Astrocyte (in vitro differentiated cells and primary cell): ENCODE measurements at regions not wholly inside any gene's neighbourhood (a gene's known extent, or its start where the extent isn't known, plus 50 kb on each side); places are given as distances from the start of the nearest gene placed in this dataset.

ENCODE experiments used
- DNase-seq: peaks from one replicate; pipeline ENCODE4 v3.0.0-alpha.2; 2010; ENCODE audit warnings: low read depth
- FAIRE-seq: peaks from 2 replicates; lab custom pipeline; 2011; peaks lifted over from hg19 to GRCh38; lab: Jason Lieb, UNC
- H2AFZ ChIP-seq: 2 replicates; pipeline ENCODE4 v1.6.0; 2012; ENCODE audit warnings: low read depth, low read length, inconsistent platforms
- H3K27ac ChIP-seq: 2 replicates; pipeline ENCODE4 v1.5.1; 2011; ENCODE audit warnings: low read depth, low read length, inconsistent platforms
- H3K27me3 ChIP-seq: 2 replicates; pipeline ENCODE4 v1.6.0; 2011; ENCODE audit warnings: low read length, inconsistent platforms; ENCODE audit not compliant: insufficient read depth
- H3K36me3 ChIP-seq: 2 replicates; pipeline ENCODE4 v1.5.1; 2011; ENCODE audit warnings: low read length, inconsistent platforms; ENCODE audit not compliant: insufficient read depth
- H3K4me1 ChIP-seq: 2 replicates; pipeline ENCODE4 v1.5.1; 2011; ENCODE audit warnings: low read length, inconsistent platforms; ENCODE audit not compliant: insufficient read depth
- H3K4me2 ChIP-seq: 2 replicates; pipeline ENCODE4 v1.6.0; 2012; ENCODE audit warnings: low read length, inconsistent platforms
- H3K4me3 ChIP-seq: 2 replicates; pipeline ENCODE4 v1.5.1; 2011; ENCODE audit warnings: low read depth, mild to moderate bottlenecking, low read length, inconsistent platforms; ENCODE audit not compliant: insufficient read depth
- H3K79me2 ChIP-seq: 2 replicates; pipeline ENCODE4 v1.6.0; 2012; ENCODE audit warnings: mild to moderate bottlenecking, low read length, inconsistent platforms; ENCODE audit not compliant: insufficient read depth
- H3K9ac ChIP-seq: 2 replicates; pipeline ENCODE4 v1.6.0; 2012; ENCODE audit warnings: mild to moderate bottlenecking, low read length, inconsistent platforms
- H3K9me3 ChIP-seq: 2 replicates; pipeline ENCODE4 v1.5.1; 2012; ENCODE audit warnings: low read depth, mild to moderate bottlenecking, low read length, inconsistent platforms; ENCODE audit not compliant: insufficient read depth
- H4K20me1 ChIP-seq: 2 replicates; pipeline ENCODE4 v1.6.0; 2012; ENCODE audit warnings: low read length, inconsistent platforms; ENCODE audit not compliant: insufficient read depth
- H3K27ac Mint-ChIP-seq: one replicate; pipeline ENCODE4 v1.8.0; 2021; ENCODE audit warnings: mild to moderate bottlenecking, mixed read lengths; ENCODE audit not compliant: unreplicated experiment
- H3K27me3 Mint-ChIP-seq: one replicate; pipeline ENCODE4 v1.8.0; 2021; ENCODE audit warnings: low read depth, mixed read lengths; ENCODE audit not compliant: unreplicated experiment
- H3K36me3 Mint-ChIP-seq: one replicate; pipeline ENCODE4 v1.8.0; 2021; ENCODE audit warnings: low read depth, mixed read lengths; ENCODE audit not compliant: unreplicated experiment
- H3K4me1 Mint-ChIP-seq: one replicate; pipeline ENCODE4 v1.8.0; 2021; ENCODE audit warnings: low read depth, mixed read lengths; ENCODE audit not compliant: unreplicated experiment
- H3K4me3 Mint-ChIP-seq: one replicate; pipeline ENCODE4 v1.8.0; 2021; ENCODE audit warnings: mild to moderate bottlenecking, moderate library complexity, mixed read lengths; ENCODE audit not compliant: unreplicated experiment
- H3K9me3 Mint-ChIP-seq: one replicate; pipeline ENCODE4 v1.8.0; 2021; ENCODE audit warnings: mild to moderate bottlenecking, mixed read lengths; ENCODE audit not compliant: unreplicated experiment
- EZH2 ChIP-seq: IDR thresholded peaks from 2 replicates; pipeline ENCODE4 v1.6.1; 2012; ENCODE audit warnings: mild to moderate bottlenecking, low read length, inconsistent platforms; ENCODE audit not compliant: insufficient read depth
- TF ChIP-seq, protein P1 (sequence below): IDR thresholded peaks from 2 replicates; pipeline ENCODE4 v1.5.1; 2011; ENCODE audit warnings: low read depth, mild to moderate bottlenecking, inconsistent platforms, low read length, moderate library complexity; ENCODE audit not compliant: insufficient read depth

DNA sequence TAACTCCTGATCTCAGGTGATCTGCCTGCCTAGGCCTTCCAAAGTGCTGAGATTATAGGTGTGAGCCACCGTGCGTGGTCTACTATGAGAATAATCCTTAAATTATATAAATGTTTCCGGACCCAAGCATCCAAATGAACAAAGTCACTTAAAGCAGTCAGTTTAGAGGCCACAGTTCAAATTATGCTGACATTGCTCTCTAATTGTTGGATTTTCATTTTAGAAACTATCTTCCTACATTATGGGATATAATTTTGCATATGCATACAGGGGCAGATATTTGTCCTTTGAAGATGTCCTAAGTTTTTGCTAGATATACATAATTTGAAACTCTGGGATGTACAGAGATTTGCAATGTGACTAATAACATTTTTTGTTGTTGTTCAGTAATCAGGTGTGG lies 390.1 kb downstream of the RND3 start:
- no peak for FAIRE-seq
- TF ChIP-seq, protein P1, sequence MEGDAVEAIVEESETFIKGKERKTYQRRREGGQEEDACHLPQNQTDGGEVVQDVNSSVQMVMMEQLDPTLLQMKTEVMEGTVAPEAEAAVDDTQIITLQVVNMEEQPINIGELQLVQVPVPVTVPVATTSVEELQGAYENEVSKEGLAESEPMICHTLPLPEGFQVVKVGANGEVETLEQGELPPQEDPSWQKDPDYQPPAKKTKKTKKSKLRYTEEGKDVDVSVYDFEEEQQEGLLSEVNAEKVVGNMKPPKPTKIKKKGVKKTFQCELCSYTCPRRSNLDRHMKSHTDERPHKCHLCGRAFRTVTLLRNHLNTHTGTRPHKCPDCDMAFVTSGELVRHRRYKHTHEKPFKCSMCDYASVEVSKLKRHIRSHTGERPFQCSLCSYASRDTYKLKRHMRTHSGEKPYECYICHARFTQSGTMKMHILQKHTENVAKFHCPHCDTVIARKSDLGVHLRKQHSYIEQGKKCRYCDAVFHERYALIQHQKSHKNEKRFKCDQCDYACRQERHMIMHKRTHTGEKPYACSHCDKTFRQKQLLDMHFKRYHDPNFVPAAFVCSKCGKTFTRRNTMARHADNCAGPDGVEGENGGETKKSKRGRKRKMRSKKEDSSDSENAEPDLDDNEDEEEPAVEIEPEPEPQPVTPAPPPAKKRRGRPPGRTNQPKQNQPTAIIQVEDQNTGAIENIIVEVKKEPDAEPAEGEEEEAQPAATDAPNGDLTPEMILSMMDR, result no peak
- TF ChIP-seq EZH2, result no peak
- no peaks in the 10 kb centered on the region for H3K27me3 Mint-ChIP-seq

DNA sequence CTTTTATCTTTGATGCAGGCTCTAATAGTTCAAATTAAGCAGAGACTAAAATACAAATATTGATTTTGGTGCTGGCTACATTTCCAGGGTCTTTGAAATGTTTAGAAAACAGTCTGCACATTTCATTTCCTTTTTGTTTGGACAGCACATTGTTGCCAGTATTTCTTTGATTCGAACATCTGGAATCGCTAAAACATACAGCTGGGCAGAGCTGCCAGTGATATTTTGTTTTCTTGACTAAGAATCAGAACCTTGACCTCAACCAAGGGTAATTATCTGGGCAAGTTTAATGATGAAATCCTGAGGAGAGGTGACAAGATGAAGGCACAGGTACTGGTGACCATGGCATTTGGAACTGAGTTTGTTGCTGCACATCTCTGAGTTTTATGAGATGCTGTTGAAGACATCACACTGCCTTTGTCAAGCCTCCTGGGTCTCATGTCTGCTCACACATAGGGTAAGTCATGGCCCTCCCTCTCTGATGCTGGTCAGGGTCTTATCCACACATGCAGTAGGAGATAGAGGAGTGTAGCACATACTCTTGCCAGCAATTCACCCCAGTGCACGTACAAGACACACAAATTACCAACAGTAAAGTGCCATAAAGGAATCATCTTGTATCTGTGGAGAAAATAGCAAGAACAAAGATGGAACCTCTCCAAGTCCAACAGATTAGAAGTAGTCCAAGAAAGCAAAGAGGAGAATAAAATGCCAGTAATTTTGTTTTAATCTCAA lies 391.9 kb downstream of the RND3 start:
- Histone ChIP-seq H4K20me1 (no peaks in the 10 kb centered on the region), H3K27me3 (no peaks in the 10 kb centered on the region), H3K4me1 (no peaks in the 10 kb centered on the region), H3K4me2 (no peak overlapping the region), H3K27ac (no peak overlapping the region), H3K36me3 (no peaks in the 10 kb centered on the region), H2AFZ (no peak overlapping the region), H3K79me2 (no peaks in the 10 kb centered on the region), H3K9ac (no peak overlapping the region), H3K4me3 (no peak overlapping the region), H3K9me3 (no peaks in the 10 kb centered on the region)
- Mint-ChIP-seq H3K9me3 (no peaks in the 10 kb centered on the region), H3K27me3 (no peaks in the 10 kb centered on the region), H3K4me1 (peaks cover 7% of the 10 kb centered on the region), H3K4me3 (no peak overlapping the region), H3K27ac (no peak overlapping the region), H3K36me3 (no peaks in the 10 kb centered on the region)
- FAIRE-seq (no peak), DNase-seq (no peak)
- TF ChIP-seq, protein P1, result no peak
- TF ChIP-seq EZH2, result no peak

More for the DNA sequence above, 390.1 kb downstream of the RND3 start:
- H4K20me1 ChIP-seq, result no peaks in the 10 kb centered on the region
- H3K9ac ChIP-seq, result no peak overlapping the region
- H3K4me1 ChIP-seq, result no peaks in the 10 kb centered on the region
- no peaks in the 10 kb centered on the region for H3K36me3 ChIP-seq
- no peak overlapping the region for H3K4me3 ChIP-seq
- H3K9me3 ChIP-seq, result no peaks in the 10 kb centered on the region
- DNase-seq, result no peak
- peaks cover 7% of the 10 kb centered on the region for H3K4me1 Mint-ChIP-seq
- no peak overlapping the region for H3K27ac Mint-ChIP-seq
- no peak overlapping the region for H3K4me3 Mint-ChIP-seq
- no peaks in the 10 kb centered on the region for H3K36me3 Mint-ChIP-seq
- H2AFZ ChIP-seq, result no peak overlapping the region
- no peaks in the 10 kb centered on the region for H3K79me2 ChIP-seq
- no peak overlapping the region for H3K27ac ChIP-seq
- no peaks in the 10 kb centered on the region for H3K9me3 Mint-ChIP-seq
- no peaks in the 10 kb centered on the region for H3K27me3 ChIP-seq
- no peak overlapping the region for H3K4me2 ChIP-seq

DNA sequence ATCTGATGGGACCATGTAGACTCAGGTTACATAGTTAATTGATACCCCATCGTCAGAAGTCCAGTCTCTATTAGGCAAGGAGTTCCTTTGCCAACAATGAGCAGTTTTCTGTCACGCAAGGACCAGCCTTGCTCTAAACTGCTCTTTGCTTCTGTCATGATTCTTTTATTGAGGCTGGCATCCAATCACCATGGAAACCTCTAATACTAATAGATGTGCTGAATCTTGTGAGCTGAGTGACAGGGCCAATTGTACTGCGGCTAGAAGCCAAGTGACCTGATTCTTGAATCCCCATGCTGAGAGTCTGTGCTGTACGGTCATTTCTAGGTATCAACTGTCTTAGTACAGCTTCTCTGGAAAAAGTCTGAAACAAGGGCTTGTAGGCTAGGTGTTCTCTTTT lies 395.6 kb downstream of the RND3 start:
- DNase-seq (no peak), FAIRE-seq (no peak)
- Mint-ChIP-seq H3K27ac (no peak overlapping the region), H3K4me3 (no peak overlapping the region), H3K9me3 (no peaks in the 10 kb centered on the region), H3K36me3 (no peaks in the 10 kb centered on the region), H3K27me3 (no peaks in the 10 kb centered on the region), H3K4me1 (peaks cover 5% of the 10 kb centered on the region)
- Histone ChIP-seq H3K9me3 (no peaks in the 10 kb centered on the region), H3K79me2 (no peaks in the 10 kb centered on the region), H3K9ac (no peak overlapping the region), H3K4me1 (peaks cover 3% of the 10 kb centered on the region), H3K4me2 (no peak overlapping the region), H4K20me1 (no peaks in the 10 kb centered on the region), H3K27ac (no peak overlapping the region), H3K27me3 (no peaks in the 10 kb centered on the region), H3K36me3 (no peaks in the 10 kb centered on the region), H2AFZ (no peak overlapping the region), H3K4me3 (no peak overlapping the region)
- TF ChIP-seq EZH2, result no peak
- TF ChIP-seq, protein P1, result no peak
